SU-DHL-6 (cell line): ENCODE measurements at regions not wholly inside any gene's neighbourhood (a gene's known extent, or its start where the extent isn't known, plus 50 kb on each side); places are given as distances from the start of the nearest gene placed in this dataset.

Source experiments
- H2AFZ ChIP-seq: fragments of 200-600 bp; sonication (generic); 2 replicates; pipeline ENCODE4 v1.6.1; 2014; ENCODE audit warnings: low read depth, mild to moderate bottlenecking, moderate library complexity, mixed read lengths, antibody characterized with exemption, low read length; ENCODE audit not compliant: severe bottlenecking
- H3F3A ChIP-seq: fragments of 200-600 bp; shearing (Covaris generic); 2 replicates; pipeline ENCODE4 v1.6.0; 2016; ENCODE audit warnings: antibody characterized with exemption, mild to moderate bottlenecking; ENCODE audit not compliant: insufficient read depth
- H3K27ac ChIP-seq: fragments of 200-600 bp; sonication (generic); 2 replicates; pipeline ENCODE4 v1.5.1; 2016; ENCODE audit warnings: low read depth, mild to moderate bottlenecking, low read length, moderate library complexity, mixed read lengths
- H3K27me3 ChIP-seq: fragments of 200-600 bp; sonication (generic), shearing (Covaris generic); 2 replicates; pipeline ENCODE4 v1.6.0; 2014; ENCODE audit warnings: mild to moderate bottlenecking, low read length
- H3K36me3 ChIP-seq: fragments of 200-600 bp; sonication (generic); 2 replicates; pipeline ENCODE4 v1.6.1; 2014; ENCODE audit warnings: mild to moderate bottlenecking, low read length, mixed read lengths
- H3K4me2 ChIP-seq: fragments of 300-600, 200-600 bp; shearing (Covaris generic), sonication (generic); 2 replicates; pipeline ENCODE4 v1.6.0; 2014; ENCODE audit warnings: low read length, low read depth, mild to moderate bottlenecking; ENCODE audit not compliant: poor library complexity, severe bottlenecking
- H3K4me3 ChIP-seq: fragments of 200-600 bp; sonication (generic); 2 replicates; pipeline ENCODE4 v1.5.1; 2014; ENCODE audit warnings: antibody characterized with exemption, low read length, mild to moderate bottlenecking, mixed read lengths; ENCODE audit not compliant: insufficient read depth, poor library complexity, severe bottlenecking
- H3K79me2 ChIP-seq: fragments of 200-600 bp; sonication (generic); 2 replicates; pipeline ENCODE4 v1.6.1; 2014; ENCODE audit warnings: mild to moderate bottlenecking, low read length, moderate library complexity; ENCODE audit not compliant: insufficient read depth
- H3K9ac ChIP-seq: fragments of 200-600 bp; sonication (generic); 2 replicates; pipeline ENCODE4 v1.7.0; 2014; ENCODE audit warnings: mild to moderate bottlenecking, low read length
- H3K9me2 ChIP-seq: fragments of 200-600 bp; sonication (generic); replicated peaks from 2 replicates; pipeline ENCODE4 v1.6.1; 2014; ENCODE audit warnings: low read length; ENCODE audit not compliant: insufficient read depth
- H3K9me3 ChIP-seq: fragments of 200-600 bp; sonication (generic); 2 replicates; pipeline ENCODE4 v1.6.1; 2014; ENCODE audit warnings: low read length, mixed read lengths; ENCODE audit not compliant: insufficient read depth
- H4K20me1 ChIP-seq: fragments of 200-600 bp; sonication (generic); 2 replicates; pipeline ENCODE4 v1.6.1; 2014; ENCODE audit warnings: low read depth, mild to moderate bottlenecking, antibody characterized with exemption, low read length, moderate library complexity, mixed read lengths
- CTCF ChIP-seq: fragments of 200-600 bp; sonication (generic); IDR thresholded peaks from one replicate; pipeline ENCODE4 v1.5.1; 2017; ENCODE audit warnings: antibody characterized with exemption, mild to moderate bottlenecking, low read length, moderate library complexity; ENCODE audit not compliant: insufficient read depth, poor library complexity, severe bottlenecking
- EZH2phosphoT487 ChIP-seq: fragments of 200-600 bp; sonication (generic), shearing (Covaris generic); conservative IDR thresholded peaks from 2 replicates; pipeline ENCODE4 v1.6.1; 2018; ENCODE audit warnings: mild to moderate bottlenecking, antibody characterized with exemption, low read length, moderate library complexity, mixed read lengths

GRCh38 chr11:109933126-109933525, 160.1 kb upstream of the ZC3H12C start:
- H3K79me2 ChIP-seq: no peaks in the 10 kb centered on the region

GRCh38 chr11:109934151-109934550, 159.0 kb upstream of the ZC3H12C start:
- Histone ChIP-seq H2AFZ (no peak overlapping the region), H3K9ac (no peak overlapping the region), H3K36me3 (no peaks in the 10 kb centered on the region)

More at GRCh38 chr11:109933126-109933525, 160.1 kb upstream of the ZC3H12C start:
- no peaks in the 10 kb centered on the region for H3F3A ChIP-seq
- no peak overlapping the region for H3K4me3 ChIP-seq
- H3K27ac ChIP-seq: no peak overlapping the region
- H2AFZ ChIP-seq: no peak overlapping the region
- no peaks in the 10 kb centered on the region for H3K9me3 ChIP-seq
- no peaks in the 10 kb centered on the region for H4K20me1 ChIP-seq
- no peaks in the 10 kb centered on the region for H3K27me3 ChIP-seq
- TF ChIP-seq CTCF: no peak
- TF ChIP-seq EZH2phosphoT487: no peak
- no peak overlapping the region for H3K9ac ChIP-seq
- no peak overlapping the region for H3K4me2 ChIP-seq
- no peaks in the 10 kb centered on the region for H3K9me2 ChIP-seq
- no peaks in the 10 kb centered on the region for H3K36me3 ChIP-seq

GRCh38 chr11:109936661-109937180, 156.5 kb upstream of the ZC3H12C start:
- Histone ChIP-seq H3K27me3 (no peaks in the 10 kb centered on the region), H4K20me1 (no peaks in the 10 kb centered on the region), H3K9me3 (no peaks in the 10 kb centered on the region), H3K79me2 (no peaks in the 10 kb centered on the region), H3K9ac (no peak overlapping the region), H3K36me3 (no peaks in the 10 kb centered on the region), H3K9me2 (no peaks in the 10 kb centered on the region), H3K27ac (no peak overlapping the region), H3K4me2 (no peak overlapping the region), H3K4me3 (no peak overlapping the region), H2AFZ (no peak overlapping the region), H3F3A (no peaks in the 10 kb centered on the region)
- no peak for TF ChIP-seq CTCF
- TF ChIP-seq EZH2phosphoT487: no peak

More at GRCh38 chr11:109934151-109934550, 159.0 kb upstream of the ZC3H12C start:
- Histone ChIP-seq H3K9me2 (no peaks in the 10 kb centered on the region), H3K4me2 (no peak overlapping the region), H3K27me3 (no peaks in the 10 kb centered on the region), H4K20me1 (no peaks in the 10 kb centered on the region), H3F3A (no peaks in the 10 kb centered on the region), H3K4me3 (no peak overlapping the region), H3K27ac (no peak overlapping the region), H3K79me2 (no peaks in the 10 kb centered on the region), H3K9me3 (no peaks in the 10 kb centered on the region)
- TF ChIP-seq CTCF (no peak), EZH2phosphoT487 (no peak)
